Activated naive CD4-positive, alpha-beta T cell treated with anti-CD3 and anti-CD28 coated beads, Interleukin-2, amount 50 U/mL, for 24 hours (primary cell): ENCODE measurements at regions not wholly inside any gene's neighbourhood (a gene's known extent, or its start where the extent isn't known, plus 50 kb on each side); places are given as distances from the start of the nearest gene placed in this dataset.

Source experiments
- H3K27ac Mint-ChIP-seq: one replicate; pipeline ENCODE4 v1.8.0; 2021; ENCODE audit warnings: mild to moderate bottlenecking, mixed read lengths
- H3K27me3 Mint-ChIP-seq: one replicate; pipeline ENCODE4 v1.8.0; 2021; ENCODE audit warnings: mixed read lengths
- H3K36me3 Mint-ChIP-seq: one replicate; pipeline ENCODE4 v1.8.0; 2021; ENCODE audit warnings: mixed read lengths
- H3K4me1 Mint-ChIP-seq: one replicate; pipeline ENCODE4 v1.8.0; 2021; ENCODE audit warnings: mixed read lengths
- H3K4me3 Mint-ChIP-seq: one replicate; pipeline ENCODE4 v1.8.0; 2021; ENCODE audit warnings: mild to moderate bottlenecking, mixed read lengths
- H3K9me3 Mint-ChIP-seq: one replicate; pipeline ENCODE4 v1.8.0; 2021; ENCODE audit warnings: mixed read lengths

GRCh38 chr4:41339812-41340809 lies 83.4 kb downstream of the UCHL1 start:
- Mint-ChIP-seq H3K4me3 (no peak overlapping the region), H3K4me1 (no peaks in the 10 kb centered on the region), H3K9me3 (no peaks in the 10 kb centered on the region), H3K36me3 (no peaks in the 10 kb centered on the region), H3K27me3 (no peaks in the 10 kb centered on the region), H3K27ac (no peak overlapping the region)

- Mint-ChIP-seq H3K4me1 (no peaks in the 10 kb centered on the region), H3K27ac (no peak overlapping the region), H3K27me3 (peaks cover 6% of the 10 kb centered on the region), H3K9me3 (peaks cover 5% of the 10 kb centered on the region), H3K4me3 (no peak overlapping the region), H3K36me3 (no peaks in the 10 kb centered on the region)
These were observed 89.8 kb downstream of the UCHL1 start for GRCh38 chr4:41346306-41347061.

GRCh38 chr4:41349021-41349420 lies 92.3 kb downstream of the UCHL1 start:
- Mint-ChIP-seq H3K9me3 (peaks cover 12% of the 10 kb centered on the region), H3K27ac (no peak overlapping the region), H3K36me3 (no peaks in the 10 kb centered on the region), H3K27me3 (peaks cover 6% of the 10 kb centered on the region), H3K4me3 (no peak overlapping the region), H3K4me1 (no peaks in the 10 kb centered on the region)

GRCh38 chr4:41358647-41359421 lies 102.1 kb downstream of the UCHL1 start:
- Mint-ChIP-seq H3K36me3 (no peaks in the 10 kb centered on the region), H3K27me3 (peaks cover 37% of the 10 kb centered on the region), H3K4me1 (no peaks in the 10 kb centered on the region), H3K27ac (no peak overlapping the region), H3K4me3 (no peak overlapping the region), H3K9me3 (no peaks in the 10 kb centered on the region)

GRCh38 chr4:41359422-41359775 lies 102.7 kb downstream of the UCHL1 start:
- Mint-ChIP-seq H3K9me3 (no peaks in the 10 kb centered on the region), H3K4me3 (no peak overlapping the region), H3K27ac (no peak overlapping the region), H3K4me1 (no peaks in the 10 kb centered on the region), H3K36me3 (no peaks in the 10 kb centered on the region), H3K27me3 (peaks cover 39% of the 10 kb centered on the region)

- no peaks in the 10 kb centered on the region for H3K9me3 Mint-ChIP-seq
- H3K4me3 Mint-ChIP-seq, result no peak overlapping the region
- H3K36me3 Mint-ChIP-seq, result no peaks in the 10 kb centered on the region
- peaks cover 40% of the 10 kb centered on the region for H3K27me3 Mint-ChIP-seq
- H3K27ac Mint-ChIP-seq, result no peak overlapping the region
- no peaks in the 10 kb centered on the region for H3K4me1 Mint-ChIP-seq
These were observed 103.1 kb downstream of the UCHL1 start for GRCh38 chr4:41359836-41360213.

GRCh38 chr4:41360214-41360920 lies 103.6 kb downstream of the UCHL1 start:
- Mint-ChIP-seq H3K9me3 (no peaks in the 10 kb centered on the region), H3K27ac (no peak overlapping the region), H3K36me3 (no peaks in the 10 kb centered on the region), H3K4me1 (no peaks in the 10 kb centered on the region), H3K4me3 (no peak overlapping the region), H3K27me3 (peaks cover 41% of the 10 kb centered on the region)

- peaks cover 43% of the 10 kb centered on the region for H3K27me3 Mint-ChIP-seq
- no peaks in the 10 kb centered on the region for H3K9me3 Mint-ChIP-seq
- no peaks in the 10 kb centered on the region for H3K4me1 Mint-ChIP-seq
- H3K4me3 Mint-ChIP-seq, result no peak overlapping the region
- no peaks in the 10 kb centered on the region for H3K36me3 Mint-ChIP-seq
- no peak overlapping the region for H3K27ac Mint-ChIP-seq
These were observed 104.4 kb downstream of the UCHL1 start for GRCh38 chr4:41360921-41361793.

GRCh38 chr4:41361794-41362526 lies 105.2 kb downstream of the UCHL1 start:
- peaks cover 43% of the 10 kb centered on the region for H3K27me3 Mint-ChIP-seq
- no peaks in the 10 kb centered on the region for H3K9me3 Mint-ChIP-seq
- no peaks in the 10 kb centered on the region for H3K36me3 Mint-ChIP-seq
- H3K4me1 Mint-ChIP-seq, result no peaks in the 10 kb centered on the region
- H3K27ac Mint-ChIP-seq, result no peak overlapping the region
- no peak overlapping the region for H3K4me3 Mint-ChIP-seq

GRCh38 chr4:41362621-41363383 lies 106.1 kb downstream of the UCHL1 start:
- Mint-ChIP-seq H3K4me3 (no peak overlapping the region), H3K27me3 (peaks cover 43% of the 10 kb centered on the region), H3K4me1 (no peaks in the 10 kb centered on the region), H3K9me3 (no peaks in the 10 kb centered on the region), H3K36me3 (no peaks in the 10 kb centered on the region), H3K27ac (no peak overlapping the region)

- Mint-ChIP-seq H3K4me3 (no peak overlapping the region), H3K27me3 (peaks cover 39% of the 10 kb centered on the region), H3K36me3 (no peaks in the 10 kb centered on the region), H3K9me3 (no peaks in the 10 kb centered on the region), H3K27ac (no peak overlapping the region), H3K4me1 (no peaks in the 10 kb centered on the region)
These were observed 106.8 kb downstream of the UCHL1 start for GRCh38 chr4:41363384-41363981.

- no peaks in the 10 kb centered on the region for H3K4me1 Mint-ChIP-seq
- no peak overlapping the region for H3K4me3 Mint-ChIP-seq
- no peaks in the 10 kb centered on the region for H3K9me3 Mint-ChIP-seq
- no peak overlapping the region for H3K27ac Mint-ChIP-seq
- H3K36me3 Mint-ChIP-seq, result no peaks in the 10 kb centered on the region
- peaks cover 29% of the 10 kb centered on the region for H3K27me3 Mint-ChIP-seq
These were observed 108.1 kb downstream of the UCHL1 start for GRCh38 chr4:41364876-41365275.

GRCh38 chr4:41365681-41366080 lies 109.0 kb downstream of the UCHL1 start:
- Mint-ChIP-seq H3K4me3 (no peak overlapping the region), H3K36me3 (no peaks in the 10 kb centered on the region), H3K27ac (no peak overlapping the region), H3K9me3 (no peaks in the 10 kb centered on the region), H3K4me1 (no peaks in the 10 kb centered on the region), H3K27me3 (peaks cover 28% of the 10 kb centered on the region)
